Ecto neural progenitor cell (in vitro differentiated cells): ENCODE measurements at regions not wholly inside any gene's neighbourhood (a gene's known extent, or its start where the extent isn't known, plus 50 kb on each side); places are given as distances from the start of the nearest gene placed in this dataset.

Experiments used
- DNase-seq: peaks from one replicate; pipeline ENCODE4 v3.0.0-alpha.2; 2018; ENCODE audit warnings: low spot score

GRCh38 chr15:62985768-62986167, 56.8 kb upstream of the TPM1 start:
- no peak for DNase-seq

GRCh38 chr15:62986948-62987347, 55.6 kb upstream of the TPM1 start:
- no peak for DNase-seq

DNA sequence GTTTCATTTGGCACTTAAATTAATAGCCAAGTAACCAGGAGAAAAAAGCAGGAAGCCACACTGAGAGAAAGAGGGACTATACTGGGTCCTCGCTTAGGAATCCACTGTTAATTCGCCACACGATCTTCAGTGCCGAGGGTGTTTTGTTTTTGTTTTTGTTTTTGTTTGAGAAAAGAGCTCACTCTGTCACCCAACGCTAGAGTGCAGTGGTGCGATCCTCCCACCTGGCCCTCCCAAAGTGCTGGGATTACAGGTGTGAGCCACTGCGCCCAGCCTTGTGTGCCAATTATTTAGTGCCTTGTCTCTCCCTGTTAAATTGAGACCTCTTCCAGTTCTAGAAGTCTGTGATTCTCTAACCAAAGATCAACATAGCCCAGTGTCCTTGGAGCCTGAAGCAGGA, 53.8 kb upstream of the TPM1 start:
- no peak for DNase-seq

- DNase-seq = no peak
Measured at GRCh38 chr15:62989366-62990055, 53.0 kb upstream of the TPM1 start.

- no peak for DNase-seq
Measured at GRCh38 chr15:62991698-62992097, 50.8 kb upstream of the TPM1 start.

- DNase-seq = no peak
Measured at GRCh38 chr15:62992302-62992701, 50.2 kb upstream of the TPM1 start.
